DND-41 (cell line): ENCODE measurements at regions not wholly inside any gene's neighbourhood (a gene's known extent, or its start where the extent isn't known, plus 50 kb on each side); places are given as distances from the start of the nearest gene placed in this dataset.
"Not testable (repeated sequence)": the region's sequence is repeated elsewhere in the genome, so short reads cannot be mapped to it uniquely, and the experiment has no call there.

Experiments used
- ATAC-seq: fragments of 200-7000 bp; cut with Tn5 transposase; 3 replicates; pipeline ENCODE4 v1.9.1; 2021; ENCODE audit warnings: low read depth; ENCODE audit not compliant: insufficient read depth
- DNase-seq: peaks from one replicate; pipeline ENCODE4 v3.0.0-alpha.2; 2020
- H2AFZ ChIP-seq: 2 replicates; pipeline ENCODE4 v1.6.0; 2012; ENCODE audit warnings: low read depth, low read length
- H3K27ac ChIP-seq: 2 replicates; pipeline ENCODE4 v1.5.1; 2012; ENCODE audit warnings: low read length, inconsistent platforms
- H3K27me3 ChIP-seq: fragments of 200-600 bp; sonication (generic); 2 replicates; pipeline ENCODE4 v1.6.0; 2012; ENCODE audit warnings: low read length, mild to moderate bottlenecking, inconsistent platforms; ENCODE audit not compliant: insufficient read depth, poor library complexity
- H3K36me3 ChIP-seq: 2 replicates; pipeline ENCODE4 v1.5.1; 2012; ENCODE audit warnings: low read length, inconsistent platforms; ENCODE audit not compliant: insufficient read depth
- H3K4me1 ChIP-seq: 2 replicates; pipeline ENCODE4 v1.5.1; 2012; ENCODE audit warnings: mild to moderate bottlenecking, low read length; ENCODE audit not compliant: insufficient read depth
- H3K4me2 ChIP-seq: 2 replicates; pipeline ENCODE4 v1.6.0; 2012; ENCODE audit warnings: mild to moderate bottlenecking, moderate library complexity, low read length, inconsistent platforms; ENCODE audit not compliant: insufficient read depth
- H3K4me3 ChIP-seq, 2 experiments: fragments of 200-600 bp in 1 of 2; shearing (Covaris generic) in 1 of 2; 2 replicates each; pipeline ENCODE4 v1.5.1; 2012 to 2016; ENCODE audit warnings: inconsistent platforms in 2 of 2, low read length in 2 of 2, mild to moderate bottlenecking in 2 of 2, low read depth in 1 of 2, moderate library complexity in 1 of 2
- H3K79me2 ChIP-seq: 2 replicates; pipeline ENCODE4 v1.6.0; 2012; ENCODE audit warnings: low read length, inconsistent platforms; ENCODE audit not compliant: insufficient read depth
- H3K9ac ChIP-seq: 2 replicates; pipeline ENCODE4 v1.6.0; 2012; ENCODE audit warnings: low read depth, mild to moderate bottlenecking, inconsistent platforms, low read length, moderate library complexity
- H3K9me3 ChIP-seq: 2 replicates; pipeline ENCODE4 v1.5.1; 2012; ENCODE audit warnings: low read length, moderate library complexity, mild to moderate bottlenecking, inconsistent platforms; ENCODE audit not compliant: insufficient read depth, severe bottlenecking
- H4K20me1 ChIP-seq: 2 replicates; pipeline ENCODE4 v1.6.0; 2012; ENCODE audit warnings: low read length; ENCODE audit not compliant: insufficient read depth
- EZH2 ChIP-seq: IDR thresholded peaks from 3 replicates; pipeline ENCODE4 v1.6.1; 2012; ENCODE audit warnings: borderline replicate concordance, low read depth, mild to moderate bottlenecking, moderate library complexity, low read length, inconsistent platforms; ENCODE audit not compliant: severe bottlenecking
- TF ChIP-seq, protein P1 (sequence below): IDR thresholded peaks from 2 replicates; pipeline ENCODE4 v1.5.1; 2012; ENCODE audit warnings: borderline replicate concordance, low read length, moderate library complexity, mild to moderate bottlenecking; ENCODE audit not compliant: poor library complexity, severe bottlenecking; ENCODE audit errors: extremely low read depth

DNA sequence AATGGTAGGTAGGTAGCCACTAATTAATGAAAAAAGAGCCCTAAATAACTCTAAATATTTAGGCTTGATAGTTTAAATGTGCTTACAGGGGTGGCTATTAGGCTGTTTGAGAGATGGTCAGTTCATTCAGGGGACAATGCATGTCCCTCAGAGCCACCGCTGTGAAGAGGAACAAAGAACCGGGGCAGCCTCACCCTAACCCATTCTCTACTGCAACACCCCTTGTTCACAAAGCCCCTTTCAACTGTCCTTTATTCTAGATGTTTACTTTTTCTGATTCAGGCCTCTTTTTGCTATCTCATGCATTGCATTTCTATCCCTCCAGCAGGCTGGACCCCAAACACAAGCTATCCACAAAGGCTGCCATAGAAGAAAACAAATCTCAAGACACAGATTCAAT is 906.7 kb downstream of the NR2F1-AS1 start:
- H3K4me1 ChIP-seq, result no peaks in the 10 kb centered on the region
- H3K4me3 ChIP-seq, result no peak overlapping the region
- H3K79me2 ChIP-seq, result no peaks in the 10 kb centered on the region
- H4K20me1 ChIP-seq, result no peaks in the 10 kb centered on the region
- H3K27ac ChIP-seq, result no peak overlapping the region
- H3K4me2 ChIP-seq, result no peak overlapping the region
- no peak for ATAC-seq
- no peak for TF ChIP-seq EZH2
- TF ChIP-seq, protein P1, sequence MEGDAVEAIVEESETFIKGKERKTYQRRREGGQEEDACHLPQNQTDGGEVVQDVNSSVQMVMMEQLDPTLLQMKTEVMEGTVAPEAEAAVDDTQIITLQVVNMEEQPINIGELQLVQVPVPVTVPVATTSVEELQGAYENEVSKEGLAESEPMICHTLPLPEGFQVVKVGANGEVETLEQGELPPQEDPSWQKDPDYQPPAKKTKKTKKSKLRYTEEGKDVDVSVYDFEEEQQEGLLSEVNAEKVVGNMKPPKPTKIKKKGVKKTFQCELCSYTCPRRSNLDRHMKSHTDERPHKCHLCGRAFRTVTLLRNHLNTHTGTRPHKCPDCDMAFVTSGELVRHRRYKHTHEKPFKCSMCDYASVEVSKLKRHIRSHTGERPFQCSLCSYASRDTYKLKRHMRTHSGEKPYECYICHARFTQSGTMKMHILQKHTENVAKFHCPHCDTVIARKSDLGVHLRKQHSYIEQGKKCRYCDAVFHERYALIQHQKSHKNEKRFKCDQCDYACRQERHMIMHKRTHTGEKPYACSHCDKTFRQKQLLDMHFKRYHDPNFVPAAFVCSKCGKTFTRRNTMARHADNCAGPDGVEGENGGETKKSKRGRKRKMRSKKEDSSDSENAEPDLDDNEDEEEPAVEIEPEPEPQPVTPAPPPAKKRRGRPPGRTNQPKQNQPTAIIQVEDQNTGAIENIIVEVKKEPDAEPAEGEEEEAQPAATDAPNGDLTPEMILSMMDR, result no peak
- H2AFZ ChIP-seq, result no peak overlapping the region
- DNase-seq, result no peak
- H3K9me3 ChIP-seq, result no peaks in the 10 kb centered on the region
- H3K9ac ChIP-seq, result no peak overlapping the region
- H3K36me3 ChIP-seq, result no peaks in the 10 kb centered on the region
- no peaks in the 10 kb centered on the region for H3K27me3 ChIP-seq

DNA sequence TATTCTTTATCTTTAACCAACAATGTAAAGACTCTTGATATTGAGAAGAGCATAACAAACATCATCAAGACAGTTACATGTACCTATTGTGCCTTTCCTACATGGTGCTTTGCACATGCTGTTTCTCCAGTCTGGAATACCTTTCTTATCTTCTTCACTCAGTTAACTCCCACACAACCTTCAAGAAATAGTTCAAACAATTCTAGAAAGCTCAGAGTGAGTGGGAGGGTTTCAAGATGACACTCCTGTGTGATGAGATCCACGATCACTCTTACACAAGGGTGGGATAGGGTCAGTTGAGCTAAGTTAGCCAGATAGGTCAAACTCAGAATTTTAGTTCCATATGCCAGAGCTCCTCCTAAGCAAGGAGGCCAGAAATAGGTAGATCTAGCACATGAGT is 915.5 kb downstream of the NR2F1-AS1 start:
- TF ChIP-seq EZH2, result no peak
- TF ChIP-seq, protein P1, result no peak
- no peak for ATAC-seq

DNA sequence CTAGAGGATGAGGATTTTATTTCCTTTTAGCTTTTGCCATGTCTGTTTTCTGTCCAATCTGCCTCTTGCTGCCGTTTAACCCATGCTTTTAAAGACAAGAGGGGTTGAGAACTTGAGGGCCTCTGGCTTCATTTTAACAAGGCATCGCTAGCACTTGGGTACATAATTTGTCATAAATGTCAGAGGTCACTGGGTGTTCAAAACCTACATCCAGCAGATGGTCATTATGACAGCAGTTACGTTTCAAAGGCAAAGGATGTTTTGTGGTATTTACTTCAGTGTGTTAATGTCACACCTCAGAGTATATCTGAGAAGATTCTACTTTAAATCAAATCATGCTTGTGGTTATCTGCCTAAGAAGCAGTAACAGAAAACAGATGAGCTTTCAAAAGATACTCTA is 918.3 kb downstream of the NR2F1-AS1 start:
- Histone ChIP-seq H3K9ac (no peak overlapping the region), H3K36me3 (no peaks in the 10 kb centered on the region), H3K9me3 (no peaks in the 10 kb centered on the region), H3K4me1 (no peaks in the 10 kb centered on the region), H3K27ac (no peak overlapping the region), H2AFZ (no peak overlapping the region), H4K20me1 (no peaks in the 10 kb centered on the region), H3K4me2 (no peak overlapping the region), H3K4me3 (no peak overlapping the region), H3K27me3 (no peaks in the 10 kb centered on the region), H3K79me2 (no peaks in the 10 kb centered on the region)
- TF ChIP-seq, protein P1, result no peak
- no peak for TF ChIP-seq EZH2
- DNase-seq, result no peak
- ATAC-seq, result no peak

More for the DNA sequence above, 915.5 kb downstream of the NR2F1-AS1 start:
- no peaks in the 10 kb centered on the region for H4K20me1 ChIP-seq
- no peaks in the 10 kb centered on the region for H3K9me3 ChIP-seq
- H3K36me3 ChIP-seq, result no peaks in the 10 kb centered on the region
- H3K27me3 ChIP-seq, result no peaks in the 10 kb centered on the region
- H2AFZ ChIP-seq, result no peak overlapping the region
- H3K4me3 ChIP-seq, result no peak overlapping the region
- no peak for DNase-seq
- no peaks in the 10 kb centered on the region for H3K79me2 ChIP-seq
- no peak overlapping the region for H3K4me2 ChIP-seq
- H3K9ac ChIP-seq, result no peak overlapping the region
- no peaks in the 10 kb centered on the region for H3K4me1 ChIP-seq
- H3K27ac ChIP-seq, result no peak overlapping the region

- Histone ChIP-seq H3K36me3 (no peaks in the 10 kb centered on the region), H3K4me3 (no peak overlapping the region), H4K20me1 (no peaks in the 10 kb centered on the region), H3K9ac (no peak overlapping the region), H3K4me2 (no peak overlapping the region), H3K9me3 (no peaks in the 10 kb centered on the region), H3K27me3 (no peaks in the 10 kb centered on the region), H3K4me1 (no peaks in the 10 kb centered on the region), H3K79me2 (no peaks in the 10 kb centered on the region), H2AFZ (no peak overlapping the region), H3K27ac (no peak overlapping the region)
- ATAC-seq (no peak), DNase-seq (no peak)
- TF ChIP-seq, protein P1, result no peak
- no peak for TF ChIP-seq EZH2
Observed at GRCh38 chr5:92659246-92659645, 921.8 kb downstream of the NR2F1-AS1 start.

- not testable (repeated sequence) for H3K36me3 ChIP-seq, H4K20me1 ChIP-seq, DNase-seq, ATAC-seq, H3K4me3 ChIP-seq, H3K27ac ChIP-seq, H3K4me1 ChIP-seq, H3K79me2 ChIP-seq, H3K9me3 ChIP-seq, H3K27me3 ChIP-seq, H3K9ac ChIP-seq, H2AFZ ChIP-seq, H3K4me2 ChIP-seq
Observed at GRCh38 chr5:92654601-92655000, 926.4 kb downstream of the NR2F1-AS1 start.
